Esophagus squamous epithelium (tissue), 4 donors: ENCODE measurements at regions not wholly inside any gene's neighbourhood (a gene's known extent, or its start where the extent isn't known, plus 50 kb on each side); places are given as distances from the start of the nearest gene placed in this dataset.

Source experiments
- CTCF ChIP-seq, 6 experiments: fragments of 450-650 bp in 4 of 6; fragments of 200-600 bp in 2 of 6; sonication (generic) in 2 of 6; IDR thresholded peaks; one replicate each; pipeline ENCODE4 v1.5.1; 2016 to 2019; ENCODE audit warnings: antibody characterized with exemption in 6 of 6, mild to moderate bottlenecking in 4 of 6, moderate library complexity in 4 of 6
- POLR2A ChIP-seq, 4 donors: fragments of 450-650 bp; IDR thresholded peaks; one replicate each; pipeline ENCODE4 v1.6.1; 2017; ENCODE audit warnings: antibody characterized with exemption in 4 of 4, mild to moderate bottlenecking in 4 of 4, moderate library complexity in 3 of 4

- TF ChIP-seq CTCF (IDR thresholded peaks at IDR 0.05) (no peak), POLR2A (IDR thresholded peaks at IDR 0.05) (no peak)
Observed at GRCh38 chr6:14589175-14589574, 471.6 kb downstream of the CD83 start.
